Thyroid gland (tissue), 4 donors: ENCODE measurements at regions not wholly inside any gene's neighbourhood (a gene's known extent, or its start where the extent isn't known, plus 50 kb on each side); places are given as distances from the start of the nearest gene placed in this dataset.

Experiments used
- DNase-seq, 2 donors: peaks; one replicate each; pipeline ENCODE4 v3.0.0-alpha.2; 2019
- H3K27ac ChIP-seq, 3 donors: fragments of 200-600 bp; sonication (generic); 1 replicate in 2 of 3; 2 replicates in 1 of 3; pipeline ENCODE4 v1.5.1; 2016 to 2019; ENCODE audit warnings: mild to moderate bottlenecking in 1 of 3, moderate library complexity in 1 of 3
- H3K27me3 ChIP-seq: fragments of 200-600 bp; sonication (generic); one replicate; pipeline ENCODE4 v1.5.1; 2019
- H3K36me3 ChIP-seq, 2 donors: fragments of 200-600 bp; sonication (generic); one replicate each; pipeline ENCODE4 v1.5.1; 2016 to 2019
- H3K4me1 ChIP-seq, 2 donors: fragments of 200-600 bp; sonication (generic); one replicate each; pipeline ENCODE4 v1.5.1; 2017 to 2019
- H3K4me3 ChIP-seq, 3 donors: fragments of 200-600 bp; sonication (generic); replicated peaks in 1 of 3; 1 replicate in 2 of 3; 2 replicates in 1 of 3; pipeline ENCODE4 v1.5.1; 2016; ENCODE audit warnings: mild to moderate bottlenecking in 1 of 3
- H3K9me3 ChIP-seq: fragments of 200-600 bp; sonication (generic); one replicate; pipeline ENCODE4 v1.5.1; 2017
- POLR2A ChIP-seq, 2 donors: fragments of 450-650 bp; IDR thresholded peaks; one replicate each; pipeline ENCODE4 v1.6.1; 2017; ENCODE audit warnings: antibody characterized with exemption in 2 of 2, mild to moderate bottlenecking in 2 of 2, moderate library complexity in 1 of 2
- WGBS, 2 donors: methylation state at CpG; one replicate each; pipeline ENCODE4 v1.1.5; 2017; 5-methylcytosine and 5-hydroxymethylcytosine counted together
- intact Hi-C: fragments of 100-400 bp; cut with DNase I; formaldehyde crosslinking; loops from one replicate; pipeline ENCODE4 v1.15.1; 2023
- TF ChIP-seq, protein P1 (sequence below), 6 experiments: fragments of 200-600 bp in 3 of 6; fragments of 450-650 bp in 3 of 6; sonication (generic) in 3 of 6; IDR thresholded peaks; one replicate each; pipeline ENCODE4 v1.5.1; 2016 to 2019; ENCODE audit warnings: antibody characterized with exemption in 6 of 6, mild to moderate bottlenecking in 2 of 6, inconsistent platforms in 1 of 6, moderate library complexity in 1 of 6

GRCh38 chr16:79436885-79437284, 163.7 kb downstream of the MAF start:
- H3K9me3 ChIP-seq: no peaks in the 10 kb centered on the region
- H3K27me3 ChIP-seq: no peaks in the 10 kb centered on the region
- H3K4me3 ChIP-seq: no peak overlapping the region
- no peak for DNase-seq
- no peak overlapping the region for H3K27ac ChIP-seq
- WGBS, 2 donors: 75% methylated on average over 5 of the region's 5 CpGs
- H3K4me1 ChIP-seq: no peaks in the 10 kb centered on the region
- TF ChIP-seq, protein P1, sequence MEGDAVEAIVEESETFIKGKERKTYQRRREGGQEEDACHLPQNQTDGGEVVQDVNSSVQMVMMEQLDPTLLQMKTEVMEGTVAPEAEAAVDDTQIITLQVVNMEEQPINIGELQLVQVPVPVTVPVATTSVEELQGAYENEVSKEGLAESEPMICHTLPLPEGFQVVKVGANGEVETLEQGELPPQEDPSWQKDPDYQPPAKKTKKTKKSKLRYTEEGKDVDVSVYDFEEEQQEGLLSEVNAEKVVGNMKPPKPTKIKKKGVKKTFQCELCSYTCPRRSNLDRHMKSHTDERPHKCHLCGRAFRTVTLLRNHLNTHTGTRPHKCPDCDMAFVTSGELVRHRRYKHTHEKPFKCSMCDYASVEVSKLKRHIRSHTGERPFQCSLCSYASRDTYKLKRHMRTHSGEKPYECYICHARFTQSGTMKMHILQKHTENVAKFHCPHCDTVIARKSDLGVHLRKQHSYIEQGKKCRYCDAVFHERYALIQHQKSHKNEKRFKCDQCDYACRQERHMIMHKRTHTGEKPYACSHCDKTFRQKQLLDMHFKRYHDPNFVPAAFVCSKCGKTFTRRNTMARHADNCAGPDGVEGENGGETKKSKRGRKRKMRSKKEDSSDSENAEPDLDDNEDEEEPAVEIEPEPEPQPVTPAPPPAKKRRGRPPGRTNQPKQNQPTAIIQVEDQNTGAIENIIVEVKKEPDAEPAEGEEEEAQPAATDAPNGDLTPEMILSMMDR (IDR thresholded peaks at IDR 0.05): no peak
- no peak for TF ChIP-seq POLR2A (IDR thresholded peaks at IDR 0.05)
- H3K36me3 ChIP-seq: no peaks in the 10 kb centered on the region
- intact Hi-C loops: no loop called here

GRCh38 chr16:79434771-79435170, 165.8 kb downstream of the MAF start:
- no peak overlapping the region for H3K4me3 ChIP-seq
- WGBS, 2 donors: 73 to 74% methylated on average over 8 of the region's 8 CpGs
- peaks cover 0 to 3% of the 10 kb centered on the region in 2 donors for H3K4me1 ChIP-seq
- intact Hi-C loops: no loop called here
- no peaks in the 10 kb centered on the region for H3K9me3 ChIP-seq
- H3K27ac ChIP-seq: no peak overlapping the region
- TF ChIP-seq, protein P1 (IDR thresholded peaks at IDR 0.05): no peak
- TF ChIP-seq POLR2A (IDR thresholded peaks at IDR 0.05): no peak
- no peaks in the 10 kb centered on the region for H3K36me3 ChIP-seq
- no peak for DNase-seq
- no peaks in the 10 kb centered on the region for H3K27me3 ChIP-seq

- no peak for TF ChIP-seq POLR2A (IDR thresholded peaks at IDR 0.05)
- TF ChIP-seq, protein P1 (IDR thresholded peaks at IDR 0.05): no peak
- Histone ChIP-seq H3K9me3 (no peaks in the 10 kb centered on the region), H3K27ac (no peak overlapping the region), H3K27me3 (no peaks in the 10 kb centered on the region), H3K4me3 (no peak overlapping the region), H3K4me1 (peaks cover 0 to 9% of the 10 kb centered on the region in 2 donors), H3K36me3 (no peaks in the 10 kb centered on the region)
- no peak for DNase-seq
- intact Hi-C loops: no loop called here
- WGBS, 2 donors: 96 to 100% methylated on average over 2 of the region's 2 CpGs
Measured at GRCh38 chr16:79434092-79434491, 166.4 kb downstream of the MAF start.

DNA sequence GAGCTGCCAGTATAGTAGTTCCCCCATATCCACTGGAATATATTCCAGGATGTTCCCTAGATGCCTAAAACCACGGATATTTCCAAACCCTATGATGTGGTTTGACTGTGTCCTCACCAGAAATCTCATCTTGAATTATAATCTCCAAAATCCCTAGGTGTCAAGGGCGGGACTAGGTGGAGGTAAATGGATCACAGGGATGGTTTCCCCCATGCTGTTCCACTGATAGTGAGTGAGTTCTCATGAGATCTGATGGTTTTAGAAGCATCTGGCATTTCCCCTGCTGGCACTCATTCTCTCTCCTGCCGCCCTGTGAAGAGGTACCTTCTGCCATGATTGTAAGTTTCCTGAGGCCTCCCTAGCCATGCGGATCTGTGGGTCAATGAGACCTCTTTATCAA, 168.6 kb downstream of the MAF start:
- Histone ChIP-seq H3K9me3 (no peaks in the 10 kb centered on the region), H3K36me3 (no peaks in the 10 kb centered on the region), H3K4me1 (peaks cover 0 to 9% of the 10 kb centered on the region in 2 donors), H3K27me3 (no peaks in the 10 kb centered on the region), H3K27ac (no peak overlapping the region), H3K4me3 (no peak overlapping the region)
- WGBS, 2 donors: 95 to 96% methylated on average over 4 of the region's 4 CpGs
- TF ChIP-seq POLR2A (IDR thresholded peaks at IDR 0.05): no peak
- TF ChIP-seq, protein P1 (IDR thresholded peaks at IDR 0.05): no peak
- intact Hi-C loops: no loop called here
- no peak for DNase-seq

- no peak for DNase-seq
- Histone ChIP-seq H3K27me3 (no peaks in the 10 kb centered on the region), H3K36me3 (no peaks in the 10 kb centered on the region), H3K9me3 (no peaks in the 10 kb centered on the region), H3K27ac (no peak overlapping the region), H3K4me1 (peaks cover 0 to 9% of the 10 kb centered on the region in 2 donors), H3K4me3 (no peak overlapping the region)
- TF ChIP-seq, protein P1 (IDR thresholded peaks at IDR 0.05): no peak
- no peak for TF ChIP-seq POLR2A (IDR thresholded peaks at IDR 0.05)
- WGBS, 2 donors: 80 to 86% methylated on average over 12 of the region's 12 CpGs
- intact Hi-C loops: no loop called here
Measured at GRCh38 chr16:79430191-79430678, 170.3 kb downstream of the MAF start.
